Activated naive CD8-positive, alpha-beta T cell treated with anti-CD3 and anti-CD28 coated beads for 36 hours (primary cell): ENCODE measurements at regions not wholly inside any gene's neighbourhood (a gene's known extent, or its start where the extent isn't known, plus 50 kb on each side); places are given as distances from the start of the nearest gene placed in this dataset.

Source experiments
- DNase-seq: peaks from one replicate; pipeline ENCODE4 v3.0.0; 2021
- H3K27ac Mint-ChIP-seq: one replicate; pipeline ENCODE4 v1.8.0; 2022; ENCODE audit warnings: mild to moderate bottlenecking, moderate library complexity, mixed read lengths
- H3K27me3 Mint-ChIP-seq: one replicate; pipeline ENCODE4 v1.8.0; 2022; ENCODE audit warnings: mild to moderate bottlenecking, mixed read lengths
- H3K36me3 Mint-ChIP-seq: one replicate; pipeline ENCODE4 v1.8.0; 2021; ENCODE audit warnings: mild to moderate bottlenecking, mixed read lengths
- H3K4me1 Mint-ChIP-seq: one replicate; pipeline ENCODE4 v1.8.0; 2021; ENCODE audit warnings: mixed read lengths
- H3K4me3 Mint-ChIP-seq: one replicate; pipeline ENCODE4 v1.8.0; 2022; ENCODE audit warnings: mild to moderate bottlenecking, moderate library complexity, mixed read lengths
- H3K9me3 Mint-ChIP-seq: one replicate; pipeline ENCODE4 v1.8.0; 2022; ENCODE audit warnings: mixed read lengths

GRCh38 chr6:91031581-91031980 lies 444.7 kb upstream of the MAP3K7 start:
- Mint-ChIP-seq H3K27ac (no peak overlapping the region), H3K36me3 (no peaks in the 10 kb centered on the region), H3K9me3 (no peaks in the 10 kb centered on the region), H3K27me3 (peaks cover 5% of the 10 kb centered on the region), H3K4me3 (no peak overlapping the region), H3K4me1 (no peaks in the 10 kb centered on the region)
- DNase-seq, result no peak

- no peak overlapping the region for H3K27ac Mint-ChIP-seq
- no peaks in the 10 kb centered on the region for H3K9me3 Mint-ChIP-seq
- no peaks in the 10 kb centered on the region for H3K4me1 Mint-ChIP-seq
- no peak for DNase-seq
- H3K4me3 Mint-ChIP-seq, result no peak overlapping the region
- H3K36me3 Mint-ChIP-seq, result no peaks in the 10 kb centered on the region
- H3K27me3 Mint-ChIP-seq, result peaks cover 5% of the 10 kb centered on the region
Observed at GRCh38 chr6:91029211-91029610, 442.3 kb upstream of the MAP3K7 start.

- no peaks in the 10 kb centered on the region for H3K4me1 Mint-ChIP-seq
- no peaks in the 10 kb centered on the region for H3K9me3 Mint-ChIP-seq
- no peak overlapping the region for H3K27ac Mint-ChIP-seq
- no peak overlapping the region for H3K4me3 Mint-ChIP-seq
- DNase-seq, result no peak
- no peaks in the 10 kb centered on the region for H3K36me3 Mint-ChIP-seq
- no peaks in the 10 kb centered on the region for H3K27me3 Mint-ChIP-seq
Observed at GRCh38 chr6:91023529-91023928, 436.7 kb upstream of the MAP3K7 start.

- Mint-ChIP-seq H3K27me3 (no peaks in the 10 kb centered on the region), H3K9me3 (no peaks in the 10 kb centered on the region), H3K27ac (no peak overlapping the region), H3K4me3 (no peak overlapping the region), H3K4me1 (no peaks in the 10 kb centered on the region), H3K36me3 (no peaks in the 10 kb centered on the region)
- no peak for DNase-seq
Observed at GRCh38 chr6:91020744-91021143, 433.9 kb upstream of the MAP3K7 start.

- Mint-ChIP-seq H3K4me3 (no peak overlapping the region), H3K27ac (no peak overlapping the region), H3K4me1 (no peaks in the 10 kb centered on the region), H3K27me3 (no peaks in the 10 kb centered on the region), H3K9me3 (no peaks in the 10 kb centered on the region), H3K36me3 (no peaks in the 10 kb centered on the region)
- no peak for DNase-seq
Observed at GRCh38 chr6:91018586-91018985, 431.7 kb upstream of the MAP3K7 start.

GRCh38 chr6:91013511-91013910 lies 426.6 kb upstream of the MAP3K7 start:
- H3K4me1 Mint-ChIP-seq, result no peaks in the 10 kb centered on the region
- H3K27me3 Mint-ChIP-seq, result peaks cover 12% of the 10 kb centered on the region

GRCh38 chr6:90997076-90997475 lies 410.2 kb upstream of the MAP3K7 start:
- Mint-ChIP-seq H3K27me3 (no peaks in the 10 kb centered on the region), H3K9me3 (no peaks in the 10 kb centered on the region), H3K27ac (no peak overlapping the region), H3K4me1 (no peaks in the 10 kb centered on the region), H3K36me3 (no peaks in the 10 kb centered on the region), H3K4me3 (no peak overlapping the region)
- no peak for DNase-seq

More at GRCh38 chr6:91013511-91013910, 426.6 kb upstream of the MAP3K7 start:
- no peak for DNase-seq
- Mint-ChIP-seq H3K27ac (no peak overlapping the region), H3K9me3 (no peaks in the 10 kb centered on the region), H3K36me3 (no peaks in the 10 kb centered on the region), H3K4me3 (no peak overlapping the region)

- Mint-ChIP-seq H3K27me3 (peaks cover 3% of the 10 kb centered on the region), H3K36me3 (no peaks in the 10 kb centered on the region), H3K4me3 (no peak overlapping the region), H3K4me1 (no peaks in the 10 kb centered on the region), H3K9me3 (no peaks in the 10 kb centered on the region), H3K27ac (no peak overlapping the region)
- no peak for DNase-seq
Observed at GRCh38 chr6:90993770-90994169, 406.9 kb upstream of the MAP3K7 start.

GRCh38 chr6:90989763-90990162 lies 402.9 kb upstream of the MAP3K7 start:
- Mint-ChIP-seq H3K27ac (no peak overlapping the region), H3K36me3 (no peaks in the 10 kb centered on the region), H3K9me3 (no peaks in the 10 kb centered on the region), H3K27me3 (peaks cover 3% of the 10 kb centered on the region), H3K4me1 (no peaks in the 10 kb centered on the region), H3K4me3 (no peak overlapping the region)
- DNase-seq, result no peak

GRCh38 chr6:90984066-90984465 lies 397.2 kb upstream of the MAP3K7 start:
- no peak overlapping the region for H3K27ac Mint-ChIP-seq
- no peaks in the 10 kb centered on the region for H3K9me3 Mint-ChIP-seq
- no peaks in the 10 kb centered on the region for H3K4me1 Mint-ChIP-seq
- H3K4me3 Mint-ChIP-seq, result no peak overlapping the region
- DNase-seq, result no peak
- H3K27me3 Mint-ChIP-seq, result no peaks in the 10 kb centered on the region
- no peaks in the 10 kb centered on the region for H3K36me3 Mint-ChIP-seq

GRCh38 chr6:90983462-90983861 lies 396.6 kb upstream of the MAP3K7 start:
- Mint-ChIP-seq H3K27me3 (no peaks in the 10 kb centered on the region), H3K4me1 (no peaks in the 10 kb centered on the region), H3K27ac (no peak overlapping the region), H3K9me3 (no peaks in the 10 kb centered on the region), H3K36me3 (no peaks in the 10 kb centered on the region), H3K4me3 (no peak overlapping the region)
- DNase-seq, result no peak

- no peak overlapping the region for H3K27ac Mint-ChIP-seq
- no peaks in the 10 kb centered on the region for H3K36me3 Mint-ChIP-seq
- no peak overlapping the region for H3K4me3 Mint-ChIP-seq
- H3K4me1 Mint-ChIP-seq, result no peaks in the 10 kb centered on the region
- no peak for DNase-seq
- no peaks in the 10 kb centered on the region for H3K9me3 Mint-ChIP-seq
- no peaks in the 10 kb centered on the region for H3K27me3 Mint-ChIP-seq
Observed at GRCh38 chr6:90982581-90982980, 395.7 kb upstream of the MAP3K7 start.

- no peak for DNase-seq
- Mint-ChIP-seq H3K4me3 (no peak overlapping the region), H3K27ac (no peak overlapping the region), H3K36me3 (no peaks in the 10 kb centered on the region), H3K27me3 (no peaks in the 10 kb centered on the region), H3K4me1 (no peaks in the 10 kb centered on the region), H3K9me3 (no peaks in the 10 kb centered on the region)
Observed at GRCh38 chr6:90982051-90982450, 395.2 kb upstream of the MAP3K7 start.

- Mint-ChIP-seq H3K9me3 (no peaks in the 10 kb centered on the region), H3K36me3 (no peaks in the 10 kb centered on the region), H3K4me1 (no peaks in the 10 kb centered on the region), H3K4me3 (no peak overlapping the region), H3K27ac (no peak overlapping the region), H3K27me3 (no peaks in the 10 kb centered on the region)
- DNase-seq, result no peak
Observed at GRCh38 chr6:90978046-90978445, 391.2 kb upstream of the MAP3K7 start.

- no peaks in the 10 kb centered on the region for H3K4me1 Mint-ChIP-seq
- DNase-seq, result no peak
- no peak overlapping the region for H3K27ac Mint-ChIP-seq
Observed at GRCh38 chr6:90977513-90977912, 390.6 kb upstream of the MAP3K7 start.

GRCh38 chr6:90976341-90976740 lies 389.5 kb upstream of the MAP3K7 start:
- Mint-ChIP-seq H3K27ac (no peak overlapping the region), H3K9me3 (no peaks in the 10 kb centered on the region)

More at GRCh38 chr6:90977513-90977912, 390.6 kb upstream of the MAP3K7 start:
- Mint-ChIP-seq H3K36me3 (no peaks in the 10 kb centered on the region), H3K4me3 (no peak overlapping the region), H3K27me3 (no peaks in the 10 kb centered on the region), H3K9me3 (no peaks in the 10 kb centered on the region)

GRCh38 chr6:90975741-90976140 lies 388.9 kb upstream of the MAP3K7 start:
- no peak for DNase-seq
- no peaks in the 10 kb centered on the region for H3K9me3 Mint-ChIP-seq
- no peaks in the 10 kb centered on the region for H3K4me1 Mint-ChIP-seq
- H3K27me3 Mint-ChIP-seq, result no peaks in the 10 kb centered on the region
- H3K4me3 Mint-ChIP-seq, result no peak overlapping the region
- no peaks in the 10 kb centered on the region for H3K36me3 Mint-ChIP-seq
- H3K27ac Mint-ChIP-seq, result no peak overlapping the region

More at GRCh38 chr6:90976341-90976740, 389.5 kb upstream of the MAP3K7 start:
- no peaks in the 10 kb centered on the region for H3K4me1 Mint-ChIP-seq
- no peaks in the 10 kb centered on the region for H3K27me3 Mint-ChIP-seq
- H3K4me3 Mint-ChIP-seq, result no peak overlapping the region
- no peak for DNase-seq
- H3K36me3 Mint-ChIP-seq, result no peaks in the 10 kb centered on the region
